Sigmoid colon (tissue), 4 donors: ENCODE measurements at regions not wholly inside any gene's neighbourhood (a gene's known extent, or its start where the extent isn't known, plus 50 kb on each side); places are given as distances from the start of the nearest gene placed in this dataset.

Source experiments
- POLR2A ChIP-seq, 2 donors: fragments of 450-650 bp; IDR thresholded peaks; one replicate each; pipeline ENCODE4 v1.6.1; 2016; ENCODE audit warnings: antibody characterized with exemption in 2 of 2, mild to moderate bottlenecking in 2 of 2, moderate library complexity in 2 of 2
- POLR2AphosphoS5 ChIP-seq, 4 donors: sonication (generic); formaldehyde crosslinking; IDR thresholded peaks; one replicate each; pipeline ENCODE4 v1.6.1; 2017; ENCODE audit warnings: antibody characterized with exemption in 4 of 4

- TF ChIP-seq POLR2A (IDR thresholded peaks at IDR 0.05) (no peak), POLR2AphosphoS5 (IDR thresholded peaks at IDR 0.05) (no peak)
These were observed 687.8 kb downstream of the SLCO4C1 start for GRCh38 chr5:101608322-101608721.
